SKM-1 treated with dmso at 0.1 percent for 144 hours (cell line): ENCODE measurements at regions not wholly inside any gene's neighbourhood (a gene's known extent, or its start where the extent isn't known, plus 50 kb on each side); places are given as distances from the start of the nearest gene placed in this dataset.

Experiments
- DNase-seq: peaks from one replicate; lab custom pipeline; 2025; ENCODE audit not compliant: unreplicated experiment; lab: John Stamatoyannopoulos, UW

DNA sequence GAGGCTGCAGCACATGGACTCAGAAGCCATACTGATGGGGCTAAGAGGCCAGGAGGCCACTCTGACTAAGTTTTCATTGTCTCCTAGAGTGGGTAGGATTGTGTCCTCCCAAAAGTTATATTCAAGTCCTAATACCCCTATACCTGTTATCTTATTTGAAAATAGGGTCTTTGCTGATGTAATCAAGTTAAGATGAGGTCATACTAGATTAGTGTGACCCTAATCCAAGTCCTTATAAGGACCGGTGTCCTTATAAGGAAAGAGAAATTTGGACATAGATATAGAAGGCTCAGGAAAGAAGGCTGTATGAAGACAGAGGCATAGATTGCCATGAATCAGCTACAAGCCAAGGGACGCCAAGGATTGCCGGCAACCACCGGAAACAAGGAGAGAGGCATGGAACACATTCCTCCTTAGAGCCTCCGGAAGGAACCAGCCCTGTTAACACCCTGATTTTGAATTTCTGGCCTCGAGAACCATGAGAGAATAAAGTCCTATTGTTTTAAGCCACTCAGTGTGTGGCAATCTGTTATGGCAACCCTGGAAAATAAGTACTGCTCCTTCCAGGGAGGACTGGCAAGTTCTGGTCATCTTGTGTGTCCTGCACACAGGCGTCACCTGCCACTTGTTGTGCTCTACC, 157.0 kb downstream of the EMX2 start:
- no peak for DNase-seq

DNA sequence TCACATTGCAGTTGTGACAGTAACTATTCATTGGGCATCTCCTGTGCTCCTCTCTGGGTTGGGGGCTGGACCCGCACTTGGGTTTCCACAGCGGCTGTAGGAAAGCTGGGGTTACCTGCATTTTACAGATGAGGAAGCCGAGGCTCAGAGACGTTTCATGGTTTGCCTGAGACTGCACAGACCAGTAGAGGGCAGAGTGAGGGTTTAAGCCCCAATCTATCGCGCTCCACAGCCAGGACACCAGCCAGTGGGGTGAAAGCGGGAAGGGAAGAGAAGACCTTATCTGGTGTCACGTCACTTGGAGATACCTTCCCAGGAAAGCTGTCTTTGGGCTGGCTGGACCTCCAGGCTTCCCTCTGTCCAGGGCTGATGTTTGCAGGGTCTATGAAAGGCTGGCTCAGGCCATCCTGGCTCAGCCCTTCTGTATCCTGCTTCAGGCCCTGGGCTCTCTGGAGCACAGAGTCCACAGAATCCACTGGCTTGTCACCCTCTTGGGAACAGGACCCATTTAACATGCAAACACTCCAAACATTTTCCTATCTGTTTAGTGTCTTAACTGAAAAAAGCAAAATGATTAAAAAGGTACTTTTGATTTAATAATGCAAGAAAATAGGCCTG, 167.7 kb downstream of the EMX2 start:
- no peak for DNase-seq

DNA sequence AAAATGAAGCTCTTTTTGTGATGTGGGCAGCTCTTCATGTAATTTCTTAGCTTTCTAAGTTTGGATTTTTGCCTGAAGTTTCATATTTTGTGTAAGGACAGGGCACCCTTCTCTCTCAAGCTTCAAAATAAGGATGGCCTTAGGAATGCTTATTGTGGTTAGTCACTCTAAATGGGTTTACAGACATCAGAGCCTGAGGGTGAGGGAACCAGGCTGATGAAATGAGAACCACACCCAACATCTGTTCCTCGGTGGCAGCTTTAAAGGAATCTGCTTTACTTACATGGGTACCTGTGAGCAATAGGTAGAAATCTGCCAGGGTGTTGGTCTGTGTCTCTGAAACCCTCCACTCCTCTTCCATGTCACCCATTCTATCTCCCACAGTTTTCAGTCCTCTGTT, 174.3 kb downstream of the EMX2 start:
- no peak for DNase-seq

DNA sequence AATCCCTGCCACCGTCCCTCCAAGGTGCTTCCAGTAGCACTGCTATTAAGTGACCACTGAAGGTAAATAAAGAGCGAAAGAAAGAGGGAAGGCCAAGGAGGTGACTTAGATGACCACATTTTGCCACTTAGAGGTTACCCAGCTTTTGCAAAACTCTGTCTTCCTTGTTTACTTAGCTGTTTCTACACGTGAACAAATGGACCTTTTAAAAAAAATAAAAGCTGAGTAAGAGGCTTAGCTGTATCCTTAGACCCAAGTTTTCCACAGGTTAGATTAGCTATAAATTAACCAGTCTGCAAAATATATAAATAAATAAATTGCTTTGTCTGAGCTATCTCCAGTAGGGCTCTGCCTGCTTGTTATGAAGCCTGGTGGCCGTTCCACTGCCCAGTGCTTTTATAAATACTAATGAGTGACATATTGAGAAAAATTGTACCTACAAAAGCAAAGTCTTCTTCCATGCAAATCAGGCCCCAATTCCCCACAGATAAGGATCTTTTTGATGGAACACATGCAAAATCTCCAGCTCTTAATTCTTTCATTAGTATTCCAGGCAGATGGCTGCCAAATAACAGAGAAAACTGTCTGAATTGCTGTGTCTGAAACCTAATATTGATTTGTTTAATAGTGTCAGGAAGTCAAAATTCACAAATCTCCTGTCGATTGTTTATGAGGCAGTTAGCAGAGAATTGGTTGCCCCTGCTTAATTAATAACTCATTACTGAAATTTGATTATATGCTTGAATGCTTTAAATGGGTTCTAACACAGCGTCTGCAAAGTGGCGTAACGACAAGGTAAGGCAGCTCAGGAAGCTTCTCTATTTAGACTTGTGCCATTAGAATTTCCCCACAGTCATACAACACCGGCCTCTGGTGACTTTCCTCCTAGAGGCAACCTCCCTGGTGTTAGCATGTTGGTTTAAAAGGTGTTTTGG, 176.7 kb downstream of the EMX2 start:
- DNase-seq: no peak

DNA sequence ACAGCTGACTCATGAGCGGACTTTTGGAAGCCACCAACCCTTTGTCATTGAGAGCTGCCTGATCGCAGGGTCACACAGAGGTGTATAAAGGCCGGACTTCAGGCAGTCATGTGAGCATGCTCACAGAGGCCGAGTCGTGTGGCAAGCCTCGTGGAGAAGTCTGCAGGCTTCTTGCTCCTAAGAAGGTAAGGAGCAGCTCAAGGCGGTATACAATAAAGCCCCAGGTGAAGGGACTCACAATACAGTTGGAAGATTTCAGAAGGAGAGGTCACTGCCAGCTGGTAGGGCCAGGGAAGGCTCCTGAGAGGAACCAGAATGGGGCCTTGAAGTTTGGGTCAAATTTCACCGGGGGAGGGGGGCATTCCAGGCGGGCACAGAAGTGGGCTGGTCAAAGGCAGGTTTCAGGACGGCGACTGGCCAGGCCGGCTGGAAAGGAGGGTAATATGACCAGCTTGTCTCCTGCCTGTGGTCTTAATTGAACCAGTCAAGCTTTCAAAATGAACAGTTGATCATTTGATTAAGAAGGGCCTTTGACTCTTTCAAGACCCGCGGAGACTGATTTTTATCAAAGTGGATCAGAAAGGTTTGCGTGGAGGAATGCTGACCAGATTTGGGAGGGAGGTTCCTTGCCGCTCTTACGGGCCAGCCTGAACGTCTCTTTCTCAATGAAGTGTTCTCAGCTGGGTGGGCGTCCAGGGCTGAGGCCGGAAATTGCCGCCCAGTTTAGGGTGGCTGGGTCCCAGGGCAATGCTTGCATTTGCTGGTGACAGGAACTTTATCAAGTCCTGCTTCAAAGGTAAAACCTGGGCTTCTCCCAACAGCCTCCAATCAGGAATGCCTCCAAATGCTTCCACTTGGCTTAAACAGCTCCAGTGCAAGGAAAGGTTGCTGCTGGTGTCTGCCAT, 178.6 kb downstream of the EMX2 start:
- DNase-seq: no peak

DNA sequence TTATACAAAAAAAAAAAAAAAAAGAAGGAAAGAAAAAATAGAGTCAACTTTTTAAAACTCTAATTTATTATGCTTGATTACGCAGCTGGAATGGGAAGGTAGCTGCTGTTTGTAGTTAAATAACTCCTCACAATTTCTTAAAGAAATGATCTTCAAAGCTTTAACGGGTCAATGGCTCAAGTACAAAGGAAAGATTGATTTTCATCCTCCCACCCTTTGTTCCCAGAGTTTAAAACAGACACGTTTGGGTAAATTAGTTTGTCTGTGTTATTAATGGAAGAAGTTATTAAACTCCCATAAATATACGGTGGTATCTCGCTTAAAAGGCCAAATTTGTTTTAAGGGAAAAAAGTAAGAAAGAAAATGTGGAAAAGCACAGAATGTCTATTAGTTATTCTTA, 179.3 kb downstream of the EMX2 start:
- DNase-seq: no peak

DNA sequence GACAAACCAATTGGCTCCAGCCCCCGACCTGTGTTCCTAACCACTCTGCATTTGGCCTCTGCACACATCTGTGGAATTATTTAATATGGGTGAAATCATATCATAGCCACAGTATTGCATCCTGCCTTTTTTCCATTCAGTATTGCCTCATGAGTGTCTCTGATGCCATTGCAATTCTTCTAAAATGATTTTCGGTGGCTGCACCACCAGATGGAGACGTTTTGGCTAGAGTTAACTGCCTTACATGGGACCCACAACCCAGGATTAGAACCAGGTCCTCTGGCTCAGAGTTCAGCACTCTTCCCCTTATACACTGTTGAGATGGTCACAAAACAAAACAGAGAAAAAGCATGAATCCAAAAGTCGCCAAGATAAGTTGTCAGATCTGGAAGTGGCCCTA, 180.8 kb downstream of the EMX2 start:
- no peak for DNase-seq

DNA sequence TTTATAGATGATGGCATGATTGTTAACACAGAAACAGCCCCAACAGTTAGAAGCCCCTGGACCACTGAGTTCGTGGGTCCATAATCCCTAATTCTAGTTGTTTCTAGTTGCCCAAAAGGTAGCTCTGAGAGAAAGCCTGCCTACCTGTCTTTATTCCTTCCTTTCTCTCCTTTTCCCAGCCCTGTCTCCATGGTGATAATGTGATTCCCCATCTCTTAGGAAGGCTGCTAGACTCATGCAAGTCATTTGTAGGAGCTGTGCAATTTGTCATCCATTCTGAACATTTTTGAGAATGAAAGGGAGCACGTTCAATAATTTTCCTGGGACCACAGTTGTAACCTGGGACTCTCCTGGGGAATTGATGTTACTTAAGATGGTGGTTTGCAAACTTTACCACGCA, 183.4 kb downstream of the EMX2 start:
- DNase-seq: no peak

DNA sequence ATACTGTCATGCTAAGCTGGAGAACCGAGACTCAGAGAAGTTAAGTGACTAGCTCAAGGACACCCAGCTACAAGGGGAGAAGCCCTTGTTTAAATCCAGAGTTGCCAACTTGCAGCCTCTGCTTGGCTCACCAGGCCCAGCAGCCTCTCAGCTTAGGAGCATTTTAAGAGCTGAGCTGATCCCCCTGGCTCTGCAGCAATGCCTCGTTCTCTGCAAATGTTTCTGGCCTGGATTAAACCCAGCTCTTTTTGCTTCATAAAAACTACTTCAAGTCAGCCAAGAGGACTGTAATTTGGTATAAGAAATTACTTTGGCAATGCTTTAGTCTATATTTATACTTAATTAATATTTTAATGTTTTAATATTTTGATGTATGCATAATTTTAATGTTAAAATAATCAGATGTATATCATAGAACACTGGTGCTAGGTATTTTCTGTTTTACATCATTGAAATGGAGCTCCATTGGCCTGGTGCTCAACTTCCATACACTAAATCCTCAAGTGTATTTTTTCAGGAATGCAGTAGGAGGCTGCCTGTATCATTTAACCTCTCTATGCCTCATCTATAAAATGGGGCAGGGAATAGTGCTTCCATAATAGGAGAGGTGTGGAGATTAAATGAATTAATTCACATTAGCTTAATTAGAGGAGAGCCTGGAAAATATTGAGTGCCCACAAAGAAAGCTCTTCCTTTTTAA, 184.2 kb downstream of the EMX2 start:
- no peak for DNase-seq

DNA sequence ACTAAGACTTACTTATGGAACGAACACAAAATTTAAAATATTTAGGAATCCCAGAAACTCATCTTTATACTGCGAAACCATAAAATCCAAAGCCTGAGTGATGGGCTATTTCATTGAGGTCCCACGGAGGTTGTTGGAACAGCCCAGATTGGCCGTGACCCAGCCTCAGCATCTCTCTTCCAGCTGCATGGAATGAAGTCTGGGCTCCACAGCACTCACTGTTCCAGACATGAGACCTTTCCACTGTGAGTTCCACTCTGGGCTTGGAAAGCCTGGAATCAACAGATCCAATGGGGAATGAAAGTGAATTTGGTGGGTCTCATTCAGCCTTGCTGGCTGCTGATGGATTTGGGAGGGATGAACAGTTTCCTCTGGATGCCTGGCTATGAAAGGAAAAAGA, 184.9 kb downstream of the EMX2 start:
- DNase-seq: no peak

DNA sequence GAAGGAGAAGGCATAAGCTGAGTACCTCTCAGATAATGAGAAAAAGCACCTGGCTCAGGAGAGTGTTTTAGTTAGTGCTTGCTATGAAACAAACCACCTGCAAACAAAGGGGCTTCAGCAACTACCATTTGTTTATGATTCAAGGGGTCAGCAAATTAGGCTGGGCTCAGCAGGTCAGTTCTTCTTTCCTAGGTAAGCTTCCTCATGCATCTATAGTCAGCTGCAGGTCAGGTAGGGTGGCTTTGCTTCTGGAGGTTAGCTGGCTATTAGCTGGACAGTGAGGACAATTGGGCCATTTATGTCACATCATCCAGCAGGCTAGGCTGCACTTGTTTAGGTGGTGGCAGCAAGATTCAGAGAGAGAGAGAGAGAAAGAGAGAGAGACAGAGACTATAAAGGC, 185.5 kb downstream of the EMX2 start:
- no peak for DNase-seq

DNA sequence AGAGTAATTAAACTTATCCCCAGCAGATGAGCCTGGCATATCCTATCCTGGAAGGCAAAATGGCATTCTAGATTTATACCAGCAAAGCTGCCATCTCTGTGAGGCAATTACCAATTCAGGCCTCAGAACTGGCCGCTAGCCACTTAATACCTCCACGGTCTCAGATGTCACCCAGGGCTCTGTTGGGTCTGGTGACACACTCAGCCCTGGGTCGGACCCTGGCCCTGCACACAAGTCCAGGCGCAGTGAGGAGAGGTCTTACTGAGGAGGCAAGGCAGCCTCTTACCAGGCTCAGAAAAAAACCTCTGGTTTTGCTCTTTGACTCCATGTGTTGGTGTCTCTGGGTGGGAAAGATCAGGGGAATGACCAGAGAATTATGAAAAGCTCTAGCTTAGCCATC, 186.6 kb downstream of the EMX2 start:
- DNase-seq: no peak

DNA sequence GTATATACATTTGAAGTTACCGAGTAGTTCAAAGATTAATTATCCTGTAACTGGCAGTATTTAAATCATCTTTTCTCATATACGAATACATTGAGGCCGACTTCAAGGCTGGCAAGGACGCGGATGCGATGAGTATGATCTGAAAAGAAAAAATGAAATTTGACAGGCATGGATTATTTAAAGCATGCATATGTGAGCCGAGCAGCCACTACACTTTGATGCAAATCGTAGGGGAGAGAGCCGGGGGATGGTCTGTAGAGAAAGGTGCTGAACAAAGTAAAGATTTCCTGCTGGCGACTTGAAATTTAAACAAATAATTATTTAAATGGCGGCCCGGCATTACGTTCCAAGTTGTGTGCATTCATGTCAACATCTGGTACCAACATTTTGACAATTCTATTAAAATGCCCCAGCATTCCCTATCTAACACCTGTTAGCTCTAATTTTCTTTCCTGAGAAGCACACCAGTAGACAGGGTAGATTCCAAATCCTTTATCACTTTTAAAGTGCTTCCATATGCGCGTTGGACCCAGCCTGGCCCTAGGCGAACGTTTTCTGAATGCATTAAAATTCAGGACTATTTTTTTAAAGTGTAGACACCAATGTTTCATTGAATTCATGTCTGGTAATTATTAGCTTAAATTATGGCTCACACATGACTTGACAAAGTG, 188.7 kb downstream of the EMX2 start:
- no peak for DNase-seq

DNA sequence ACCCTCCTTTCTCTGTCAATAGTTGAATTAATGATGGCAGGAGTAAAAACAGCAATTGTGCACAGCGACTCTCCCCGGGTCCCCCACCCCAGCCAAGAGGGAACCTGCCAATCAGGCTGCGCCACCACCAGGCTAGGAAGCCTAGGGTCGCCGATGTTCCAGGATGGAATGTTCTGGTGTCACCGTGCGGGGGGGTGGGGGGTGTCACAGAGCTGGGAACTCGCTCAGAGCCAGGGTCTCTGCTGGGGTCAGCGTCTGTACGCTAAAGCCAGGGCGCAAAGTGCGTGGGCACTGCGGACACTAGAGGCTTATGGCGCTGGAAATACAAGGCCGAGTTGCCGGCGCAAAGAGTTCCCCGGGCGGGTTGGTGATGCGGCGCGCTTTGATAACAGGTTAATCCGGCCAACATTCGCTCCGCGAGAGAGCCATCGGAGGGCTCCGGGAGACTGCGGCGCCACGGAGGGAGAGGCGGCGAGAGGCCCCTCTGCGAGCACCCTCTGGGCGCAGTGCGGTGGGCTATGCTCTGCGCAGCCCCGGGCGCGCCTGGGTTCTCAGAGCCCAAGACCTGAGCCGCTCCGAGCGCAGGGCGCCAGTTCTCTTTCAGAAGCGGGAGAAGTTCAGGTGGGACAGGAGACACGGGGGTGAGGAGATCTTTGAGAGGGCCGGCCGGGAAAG, 192.3 kb downstream of the EMX2 start:
- DNase-seq: no peak

DNA sequence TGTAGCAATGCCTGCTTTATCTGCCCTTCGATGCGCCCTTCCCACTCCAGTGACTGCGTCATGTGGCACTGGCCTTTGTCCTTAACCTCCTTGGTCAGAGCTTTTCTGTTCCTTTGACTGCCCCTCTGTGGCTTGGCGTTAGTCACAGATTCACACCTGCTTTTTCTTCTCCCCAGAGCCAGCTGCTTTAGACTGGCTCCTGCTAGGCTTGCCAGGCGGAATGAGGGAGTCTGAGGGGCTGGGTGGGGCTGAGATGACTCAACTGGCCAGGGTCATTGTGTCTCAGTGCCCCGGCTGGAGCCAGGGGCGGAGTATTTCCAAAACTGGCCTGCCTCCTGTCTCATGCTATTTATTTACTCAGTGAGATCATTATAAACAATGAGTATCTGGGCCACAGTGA, 194.1 kb downstream of the EMX2 start:
- no peak for DNase-seq

DNA sequence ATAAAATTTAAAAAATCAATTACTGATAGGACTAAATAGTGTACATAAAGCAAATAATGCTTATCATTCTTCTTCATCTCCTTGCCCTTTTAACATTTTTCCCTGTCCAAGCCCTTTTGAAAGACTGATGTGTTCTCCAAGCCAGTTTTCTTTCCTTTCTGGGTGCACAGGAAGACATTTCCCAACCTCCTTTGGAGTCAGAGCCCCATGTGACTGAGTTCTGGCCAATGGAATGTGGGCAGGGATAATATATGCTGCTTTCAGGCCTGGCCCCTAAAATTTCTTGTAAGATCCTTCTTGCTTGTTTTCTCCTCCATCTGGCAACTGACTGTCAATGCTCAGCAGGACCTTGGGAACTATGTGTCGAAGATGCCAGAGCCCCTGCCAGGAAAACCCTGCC, 197.5 kb downstream of the EMX2 start:
- no peak for DNase-seq

DNA sequence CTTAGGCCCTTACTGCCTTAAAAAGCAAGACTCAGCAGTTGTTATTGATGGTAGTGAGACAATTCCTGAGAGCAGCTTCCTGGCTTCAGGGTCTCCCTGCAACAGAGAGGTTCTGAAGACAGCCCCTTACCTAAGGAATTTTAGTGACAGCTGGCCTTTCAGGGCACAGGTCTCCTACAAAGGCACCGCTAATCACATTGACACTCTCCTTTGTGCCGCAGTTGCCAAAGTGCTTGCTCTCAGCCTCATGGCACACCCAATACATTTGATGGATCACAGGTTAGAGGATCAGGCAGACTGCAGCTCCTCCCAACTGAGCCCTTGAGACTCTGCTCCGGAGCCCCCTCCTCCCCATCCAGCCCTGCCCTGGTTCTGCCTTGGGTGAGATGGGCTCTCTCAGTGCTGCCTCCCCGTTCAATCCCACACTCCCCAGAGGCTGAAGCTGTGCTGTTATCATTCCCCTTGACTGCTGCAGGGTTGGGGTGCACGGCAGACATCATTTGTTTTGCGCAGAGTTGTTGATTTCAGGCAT, 198.2 kb downstream of the EMX2 start:
- DNase-seq: no peak

DNA sequence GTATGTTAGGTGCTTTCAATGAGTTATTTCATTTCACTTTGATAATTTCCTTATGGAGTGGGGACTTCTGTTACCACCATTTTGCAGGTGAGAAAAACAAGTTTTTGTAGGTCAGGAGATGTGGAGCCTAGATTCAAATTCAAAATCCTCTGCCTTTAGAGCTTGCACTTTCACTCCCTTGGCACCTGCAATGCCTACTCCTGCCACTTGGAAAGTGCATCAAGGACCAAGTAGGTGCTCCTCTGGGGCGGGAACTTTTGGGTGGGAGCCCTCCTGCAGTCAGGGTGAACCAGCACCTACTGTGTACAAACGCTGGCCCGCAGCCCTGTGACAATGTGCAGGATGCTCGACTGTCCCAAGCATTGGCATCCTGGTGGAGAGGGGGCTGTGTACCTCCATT, 199.0 kb downstream of the EMX2 start:
- no peak for DNase-seq

DNA sequence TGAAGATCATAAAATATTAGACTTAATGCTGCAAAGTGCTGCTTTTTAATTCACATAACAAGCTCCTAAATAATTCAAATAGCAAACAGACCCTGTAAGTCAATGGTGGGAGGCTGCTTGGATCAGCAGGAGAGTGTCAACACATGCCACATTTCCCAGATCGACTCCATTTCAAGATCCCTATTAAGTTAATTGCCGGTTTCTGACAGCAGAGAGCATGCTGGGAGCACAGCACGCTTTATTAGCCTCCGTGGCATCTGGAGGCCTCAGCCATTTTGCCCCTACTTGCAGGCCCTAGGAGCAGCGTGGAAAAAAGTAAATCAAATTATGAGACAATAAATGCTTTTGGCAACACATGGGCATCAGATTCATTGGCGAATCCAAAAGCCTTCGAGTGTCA, 201.0 kb downstream of the EMX2 start:
- DNase-seq: no peak
